ENCODE measurements at regions not wholly inside any gene's neighbourhood (a gene's known extent, or its start where the extent isn't known, plus 50 kb on each side); places are given as distances from the start of the nearest gene placed in this dataset.

GRCh38 chr4:41359836-41360213 is 103.1 kb downstream of the UCHL1 start:
- TF ChIP-seq, protein P1, sequence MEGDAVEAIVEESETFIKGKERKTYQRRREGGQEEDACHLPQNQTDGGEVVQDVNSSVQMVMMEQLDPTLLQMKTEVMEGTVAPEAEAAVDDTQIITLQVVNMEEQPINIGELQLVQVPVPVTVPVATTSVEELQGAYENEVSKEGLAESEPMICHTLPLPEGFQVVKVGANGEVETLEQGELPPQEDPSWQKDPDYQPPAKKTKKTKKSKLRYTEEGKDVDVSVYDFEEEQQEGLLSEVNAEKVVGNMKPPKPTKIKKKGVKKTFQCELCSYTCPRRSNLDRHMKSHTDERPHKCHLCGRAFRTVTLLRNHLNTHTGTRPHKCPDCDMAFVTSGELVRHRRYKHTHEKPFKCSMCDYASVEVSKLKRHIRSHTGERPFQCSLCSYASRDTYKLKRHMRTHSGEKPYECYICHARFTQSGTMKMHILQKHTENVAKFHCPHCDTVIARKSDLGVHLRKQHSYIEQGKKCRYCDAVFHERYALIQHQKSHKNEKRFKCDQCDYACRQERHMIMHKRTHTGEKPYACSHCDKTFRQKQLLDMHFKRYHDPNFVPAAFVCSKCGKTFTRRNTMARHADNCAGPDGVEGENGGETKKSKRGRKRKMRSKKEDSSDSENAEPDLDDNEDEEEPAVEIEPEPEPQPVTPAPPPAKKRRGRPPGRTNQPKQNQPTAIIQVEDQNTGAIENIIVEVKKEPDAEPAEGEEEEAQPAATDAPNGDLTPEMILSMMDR (IDR thresholded peaks at IDR 0.05; ENCODE audit: extremely low read depth in 1 of 2, insufficient read depth in 1 of 2, low read depth in 1 of 2, low read length in 2 of 2), result no peak
- TF ChIP-seq, protein P2, sequence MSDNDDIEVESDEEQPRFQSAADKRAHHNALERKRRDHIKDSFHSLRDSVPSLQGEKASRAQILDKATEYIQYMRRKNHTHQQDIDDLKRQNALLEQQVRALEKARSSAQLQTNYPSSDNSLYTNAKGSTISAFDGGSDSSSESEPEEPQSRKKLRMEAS (IDR thresholded peaks at IDR 0.05; ENCODE audit: insufficient read depth, insufficient read length), result no peak
- no peak for TF ChIP-seq JUN (IDR thresholded peaks at IDR 0.05; ENCODE audit: borderline replicate concordance, insufficient read depth, insufficient read length, low read depth)
- no peak for TF ChIP-seq POLR2A (IDR thresholded peaks at IDR 0.05; ENCODE audit: low read depth, low read length)
- TF ChIP-seq POLR2AphosphoS5 (IDR thresholded peaks at IDR 0.05; ENCODE audit: insufficient read depth, low read depth, low read length), result no peak
- TF ChIP-seq EZH2 (IDR thresholded peaks at IDR 0.05; ENCODE audit: borderline replicate concordance, low read depth, low read length, severe bottlenecking), result no peak
- no peak for TF ChIP-seq FOS (IDR thresholded peaks at IDR 0.05; ENCODE audit: borderline replicate concordance, insufficient read depth, low read length)

Measured in endothelial cell of umbilical vein (primary cell).